Suprapubic skin (tissue), 4 donors: ENCODE measurements at regions not wholly inside any gene's neighbourhood (a gene's known extent, or its start where the extent isn't known, plus 50 kb on each side); places are given as distances from the start of the nearest gene placed in this dataset.
"Not testable (repeated sequence)": the region's sequence is repeated elsewhere in the genome, so short reads cannot be mapped to it uniquely, and the experiment has no call there.

Experiments used
- CTCF ChIP-seq, 2 donors: fragments of 200-600 bp in 1 of 2; fragments of 450-650 bp in 1 of 2; sonication (generic) in 1 of 2; IDR thresholded peaks; one replicate each; pipeline ENCODE4 v1.5.1; 2016 to 2019; ENCODE audit warnings: antibody characterized with exemption in 2 of 2, mild to moderate bottlenecking in 1 of 2, moderate library complexity in 1 of 2
- POLR2A ChIP-seq, 2 donors: fragments of 450-650 bp; IDR thresholded peaks; one replicate each; pipeline ENCODE4 v1.6.1; 2017; ENCODE audit warnings: antibody characterized with exemption in 2 of 2, mild to moderate bottlenecking in 2 of 2, moderate library complexity in 2 of 2
- POLR2AphosphoS5 ChIP-seq, 3 donors: sonication (generic); formaldehyde crosslinking; IDR thresholded peaks; one replicate each; pipeline ENCODE4 v1.6.1; 2017; ENCODE audit warnings: antibody characterized with exemption in 3 of 3

- TF ChIP-seq CTCF, POLR2A, POLR2AphosphoS5 (IDR thresholded peaks at IDR 0.05): not testable (repeated sequence)
Observed at GRCh38 chr1:146413911-146414310, 185.1 kb upstream of the NOTCH2NLA start.
